NB4 (cell line): ENCODE measurements at regions not wholly inside any gene's neighbourhood (a gene's known extent, or its start where the extent isn't known, plus 50 kb on each side); places are given as distances from the start of the nearest gene placed in this dataset.

Source experiments
- DNase-seq: peaks from one replicate; pipeline ENCODE4 v3.0.0; 2010; ENCODE audit warnings: low read depth
- H3K4me3 ChIP-seq: one replicate; pipeline ENCODE4 v1.5.1; 2011; ENCODE audit warnings: mild to moderate bottlenecking, low read depth, low read length, moderate library complexity
- CTCF ChIP-seq: IDR thresholded peaks from one replicate; pipeline ENCODE4 v1.5.1; 2012; ENCODE audit warnings: low read depth, low read length
- MAX ChIP-seq: IDR thresholded peaks from 2 replicates; pipeline ENCODE4 v1.6.1; 2011; ENCODE audit warnings: low read depth, low read length
- MYC ChIP-seq: IDR thresholded peaks from 2 replicates; pipeline ENCODE4 v1.6.1; 2011; ENCODE audit warnings: low read depth, low read length
- POLR2A ChIP-seq: IDR thresholded peaks from 2 replicates; pipeline ENCODE4 v1.6.1; 2011; ENCODE audit warnings: mild to moderate bottlenecking; ENCODE audit not compliant: insufficient read length; ENCODE audit errors: extremely low read depth

DNA sequence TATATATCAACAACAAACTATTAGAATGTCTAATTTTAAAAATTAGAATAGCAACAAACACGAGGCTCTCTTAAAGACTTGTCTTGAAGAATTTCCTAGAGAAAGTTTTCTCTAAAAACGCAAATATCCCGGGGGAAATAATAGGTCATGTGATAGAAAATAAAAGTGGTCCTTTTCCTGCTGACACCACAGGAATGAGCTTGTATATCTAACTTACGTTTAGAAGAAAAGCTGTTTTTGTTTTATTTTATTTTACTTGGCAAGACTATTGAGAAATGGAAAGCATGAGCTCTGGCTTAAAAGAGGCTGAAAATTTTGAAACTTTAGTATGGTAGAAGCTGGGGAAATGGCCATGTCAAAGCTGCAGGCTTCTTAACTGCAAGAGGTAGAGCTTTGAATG is 465.0 kb downstream of the AGTPBP1 start:
- H3K4me3 ChIP-seq, result no peak overlapping the region

DNA sequence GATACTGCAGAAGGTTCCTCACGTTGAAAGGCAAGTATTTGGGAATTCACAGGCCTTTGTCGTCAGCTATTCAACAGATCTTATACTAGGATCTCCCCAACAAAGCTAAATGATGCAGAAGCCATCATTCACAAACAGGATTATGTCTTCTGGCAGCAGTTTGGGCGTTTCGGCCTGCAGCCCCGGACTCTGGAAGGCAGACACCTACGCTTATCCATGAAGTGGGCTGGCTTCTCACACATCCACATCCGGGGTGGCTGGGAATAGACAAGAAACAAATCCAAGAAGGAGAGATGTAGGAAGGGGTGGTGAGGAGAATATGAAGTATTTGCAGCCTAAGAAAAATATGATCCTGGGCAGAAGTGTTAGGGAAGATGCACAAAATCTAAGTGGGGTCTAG is 471.9 kb downstream of the AGTPBP1 start:
- TF ChIP-seq MYC (no peak), CTCF (no peak)
- no peak overlapping the region for H3K4me3 ChIP-seq
- DNase-seq, result no peak

More for the DNA sequence above, 465.0 kb downstream of the AGTPBP1 start:
- no peak for TF ChIP-seq POLR2A
- TF ChIP-seq CTCF, result no peak
- TF ChIP-seq MYC, result no peak
- no peak for TF ChIP-seq MAX
- DNase-seq, result no peak

- no peak for TF ChIP-seq CTCF
- no peak for TF ChIP-seq MYC
- no peak for TF ChIP-seq POLR2A
- no peak for TF ChIP-seq MAX
- H3K4me3 ChIP-seq, result no peak overlapping the region
- DNase-seq, result no peak
Measured at GRCh38 chr9:85268131-85268530, 473.6 kb downstream of the AGTPBP1 start.

GRCh38 chr9:85264695-85265094 is 477.1 kb downstream of the AGTPBP1 start:
- H3K4me3 ChIP-seq, result no peak overlapping the region
- DNase-seq, result no peak
- TF ChIP-seq MAX (no peak), MYC (no peak), CTCF (no peak), POLR2A (no peak)

- DNase-seq, result no peak
- no peak for TF ChIP-seq MYC
- H3K4me3 ChIP-seq, result no peak overlapping the region
Measured at GRCh38 chr9:85263288-85263687, 478.5 kb downstream of the AGTPBP1 start.

GRCh38 chr9:85262333-85262732 is 479.4 kb downstream of the AGTPBP1 start:
- no peak overlapping the region for H3K4me3 ChIP-seq
- DNase-seq, result peak; percentile 58
- TF ChIP-seq MYC, result no peak
- TF ChIP-seq MAX, result no peak
- TF ChIP-seq POLR2A, result no peak
- TF ChIP-seq CTCF, result no peak
